Glomerular visceral epithelial cell (primary cell): ENCODE measurements at regions not wholly inside any gene's neighbourhood (a gene's known extent, or its start where the extent isn't known, plus 50 kb on each side); places are given as distances from the start of the nearest gene placed in this dataset.

Experiments used
- DNase-seq: peaks from one replicate; pipeline ENCODE4 v3.0.0-alpha.2; 2016; ENCODE audit errors: extremely low spot score

DNA sequence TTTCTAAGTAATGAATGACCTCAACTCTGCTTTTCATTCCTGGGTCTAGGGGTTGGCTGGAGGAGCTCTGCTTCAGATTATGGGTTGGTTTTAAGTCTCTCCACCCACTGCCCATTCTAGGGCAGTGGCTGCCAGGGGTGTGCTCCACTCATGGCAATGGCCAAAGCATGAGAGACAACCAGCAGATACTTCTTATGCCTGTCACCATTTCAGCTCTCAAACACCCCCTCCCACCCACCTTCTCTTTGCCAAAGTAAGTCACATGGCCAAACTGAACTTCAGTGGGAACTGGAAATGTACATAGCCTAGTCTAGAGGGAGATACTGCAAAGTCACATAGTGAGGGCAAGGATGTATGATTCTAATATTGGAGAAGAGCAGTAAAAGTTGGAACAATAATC lies 285.3 kb downstream of the RPLP1 start:
- DNase-seq = no peak

DNA sequence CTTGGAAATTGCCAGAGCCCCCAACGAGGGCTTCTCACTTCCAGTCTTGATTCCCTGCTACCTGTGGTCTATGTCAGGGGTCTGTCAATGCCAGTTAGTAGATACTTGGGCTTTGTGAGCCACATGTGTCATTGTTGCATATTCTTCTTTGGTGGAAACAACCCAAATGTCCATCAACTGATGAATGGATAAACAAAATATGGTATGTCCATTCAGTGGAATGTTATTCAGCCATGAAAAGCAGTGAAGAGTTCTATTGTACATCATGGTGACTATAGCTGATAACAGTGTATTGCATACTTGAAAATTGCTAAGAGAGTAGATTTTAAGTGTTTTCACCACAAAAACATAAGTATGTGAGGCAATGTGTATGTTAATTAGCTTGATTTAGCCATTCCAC lies 288.1 kb downstream of the RPLP1 start:
- DNase-seq = no peak

GRCh38 chr15:69742361-69742760 lies 289.7 kb downstream of the RPLP1 start:
- DNase-seq = no peak

DNA sequence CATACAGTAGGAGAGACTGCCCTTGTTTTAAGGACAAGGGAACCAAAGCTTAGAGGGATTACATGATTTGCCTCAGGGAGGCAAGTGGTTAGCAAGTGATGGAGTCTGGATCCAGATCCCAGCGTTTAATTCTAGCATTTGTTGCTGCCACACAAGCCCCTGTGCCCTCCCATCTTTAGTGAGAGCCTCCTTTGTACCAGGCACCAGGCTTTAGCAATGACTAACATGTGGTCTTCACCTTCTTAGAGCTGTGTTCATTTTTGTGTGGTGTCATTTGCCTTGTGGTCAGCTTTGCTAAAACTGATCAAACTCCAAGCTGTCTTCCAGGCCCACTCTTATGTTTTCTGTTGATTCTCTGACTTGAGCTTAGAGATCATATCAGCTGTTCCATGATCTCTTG lies 290.5 kb downstream of the RPLP1 start:
- DNase-seq = no peak

- DNase-seq = no peak
Measured at GRCh38 chr15:69744391-69745162, 292.0 kb downstream of the RPLP1 start.

- no peak for DNase-seq
Measured at GRCh38 chr15:69747193-69747592, 294.6 kb downstream of the RPLP1 start.

GRCh38 chr15:69748131-69748530 lies 295.5 kb downstream of the RPLP1 start:
- no peak for DNase-seq

DNA sequence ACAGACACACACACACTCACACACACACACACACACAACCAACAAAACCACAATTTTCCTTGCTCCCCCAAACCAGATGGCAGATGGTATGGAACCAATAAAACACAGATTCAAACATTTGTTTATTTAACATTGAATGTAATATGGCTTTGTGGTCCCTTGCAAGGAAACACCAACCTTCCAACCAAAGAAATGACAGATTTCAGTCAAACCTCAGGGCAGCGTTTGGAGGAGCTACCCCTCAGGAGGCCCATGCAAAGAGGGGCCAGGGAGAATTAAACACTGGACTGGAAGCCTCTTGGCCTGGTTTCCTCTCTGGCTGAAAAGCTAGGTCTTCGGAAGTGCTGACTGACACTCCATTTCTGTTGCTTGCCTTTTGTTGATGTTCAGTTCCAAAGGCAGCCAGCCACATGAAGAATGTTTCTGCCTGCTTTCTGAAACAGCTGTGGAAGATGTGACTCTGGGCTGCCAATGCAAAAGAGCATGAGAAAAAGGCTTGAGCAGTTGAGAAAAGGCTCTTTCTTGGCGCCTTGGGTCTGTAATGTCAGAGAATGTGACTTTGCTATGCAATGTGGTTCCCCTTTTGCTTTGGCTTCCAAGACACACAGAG lies 296.1 kb downstream of the RPLP1 start:
- no peak for DNase-seq

GRCh38 chr15:69749274-69749673 lies 296.7 kb downstream of the RPLP1 start:
- DNase-seq = no peak

DNA sequence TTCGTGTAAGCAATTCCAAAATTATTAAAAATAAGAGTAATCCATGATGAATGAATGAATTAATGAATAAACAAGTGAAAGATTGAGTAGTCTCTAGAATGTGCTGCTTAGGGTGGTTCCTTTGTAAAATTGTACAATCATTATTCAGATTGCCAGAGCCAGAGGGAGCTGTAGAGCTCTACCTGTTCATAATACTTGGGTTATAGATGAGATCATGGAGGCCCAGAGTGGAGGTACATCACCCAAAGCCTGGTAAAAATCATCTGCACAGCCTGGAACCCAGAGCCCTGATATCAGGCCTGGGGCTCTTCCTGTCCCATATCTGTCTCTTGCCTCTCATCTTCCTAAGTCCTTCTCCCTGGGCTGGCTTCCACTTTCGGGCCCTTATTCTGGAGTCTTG lies 297.2 kb downstream of the RPLP1 start:
- no peak for DNase-seq

DNA sequence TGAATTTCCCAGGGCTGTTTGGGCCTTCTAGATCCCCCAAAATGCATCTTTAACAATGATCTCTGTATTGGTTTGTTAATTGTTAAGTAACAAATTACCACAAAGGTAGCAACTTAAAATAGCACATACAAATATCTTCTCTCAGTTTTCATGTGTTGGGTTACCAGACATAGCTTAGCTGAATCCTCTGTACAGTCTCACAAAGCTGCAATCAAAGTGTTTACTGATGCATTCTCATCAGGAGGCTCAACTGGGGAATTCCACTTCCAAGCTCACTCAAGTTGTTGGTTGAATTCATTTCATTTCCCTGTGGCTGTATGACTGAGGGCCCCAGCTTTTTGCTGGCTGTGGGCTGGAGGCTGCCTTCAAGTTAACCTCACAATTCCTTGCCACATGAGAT lies 297.6 kb downstream of the RPLP1 start:
- no peak for DNase-seq

- no peak for DNase-seq
Measured at GRCh38 chr15:69751147-69751546, 298.5 kb downstream of the RPLP1 start.

- DNase-seq = no peak
Measured at GRCh38 chr15:69751566-69751965, 298.9 kb downstream of the RPLP1 start.

DNA sequence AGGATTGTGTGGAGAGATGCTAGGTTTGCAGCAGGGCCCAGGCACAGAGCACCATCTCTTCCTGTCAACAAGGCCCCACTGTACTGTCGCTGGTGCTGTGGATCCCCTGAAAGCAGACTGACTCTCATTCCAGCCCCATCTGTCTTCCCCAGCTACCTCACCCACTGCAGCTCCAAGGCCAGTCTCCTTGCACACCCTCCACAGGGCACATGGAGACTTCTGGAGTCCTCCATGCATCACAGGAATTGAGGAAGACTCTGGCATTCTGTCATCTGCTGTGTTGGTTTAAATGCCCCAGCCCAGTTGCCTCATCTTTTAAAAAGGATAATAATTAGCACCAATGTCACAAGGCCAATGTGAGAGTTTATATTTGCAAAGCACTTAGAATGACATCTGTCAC lies 301.2 kb downstream of the RPLP1 start:
- no peak for DNase-seq

GRCh38 chr15:69754313-69754712 lies 301.7 kb downstream of the RPLP1 start:
- DNase-seq = no peak

- DNase-seq = peak; percentile 87
Measured at GRCh38 chr15:69755551-69756310, 303.1 kb downstream of the RPLP1 start.

GRCh38 chr15:69756440-69756839 lies 303.8 kb downstream of the RPLP1 start:
- DNase-seq = no peak

- DNase-seq = peak; percentile 74
Measured at GRCh38 chr15:69757186-69757585, 304.6 kb downstream of the RPLP1 start.

DNA sequence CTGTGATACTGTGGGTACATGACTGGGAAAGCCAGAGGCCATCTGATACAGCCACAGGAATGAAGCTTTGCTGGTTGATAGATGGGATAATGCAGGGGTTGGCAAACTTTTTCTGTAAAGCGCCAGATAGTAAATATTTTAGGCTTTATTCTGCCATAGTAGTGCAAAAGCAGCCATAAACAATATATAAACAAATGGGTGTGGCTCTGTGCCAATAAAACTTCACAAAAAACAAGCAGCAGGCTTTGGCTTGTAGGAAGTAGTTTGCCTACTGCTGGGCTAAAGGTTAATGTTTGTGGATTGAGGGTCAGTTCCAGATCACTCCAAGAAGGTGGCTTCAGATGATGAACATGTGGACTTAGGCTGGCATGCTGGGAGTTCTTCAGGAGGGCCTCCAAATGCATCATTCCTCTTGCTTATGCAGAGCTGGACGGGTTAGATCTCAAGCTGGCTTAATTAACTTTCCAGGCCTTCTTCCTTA lies 305.7 kb downstream of the RPLP1 start:
- DNase-seq = no peak

- peak; percentile 62 for DNase-seq
Measured at GRCh38 chr15:69758810-69759790, 306.5 kb downstream of the RPLP1 start.

GRCh38 chr15:69760258-69760845 lies 307.7 kb downstream of the RPLP1 start:
- DNase-seq = no peak
